GM12874 (cell line): ENCODE measurements at regions not wholly inside any gene's neighbourhood (a gene's known extent, or its start where the extent isn't known, plus 50 kb on each side); places are given as distances from the start of the nearest gene placed in this dataset.

Experiments used
- CTCF ChIP-seq: IDR thresholded peaks from 2 replicates; pipeline ENCODE4 v1.5.1; 2011; ENCODE audit warnings: low read depth, mild to moderate bottlenecking, control low read depth, low read length, moderate library complexity; ENCODE audit not compliant: insufficient read depth

GRCh38 chr19:28137772-28138171, 1075.2 kb downstream of the UQCRFS1 start:
- TF ChIP-seq CTCF = no peak

GRCh38 chr19:28136796-28137195, 1076.2 kb downstream of the UQCRFS1 start:
- TF ChIP-seq CTCF = no peak

GRCh38 chr19:28135825-28136224, 1077.1 kb downstream of the UQCRFS1 start:
- no peak for TF ChIP-seq CTCF

GRCh38 chr19:28134311-28134710, 1078.6 kb downstream of the UQCRFS1 start:
- no peak for TF ChIP-seq CTCF

- no peak for TF ChIP-seq CTCF
Measured at GRCh38 chr19:28130066-28130511, 1082.9 kb downstream of the UQCRFS1 start.

- TF ChIP-seq CTCF = no peak
Measured at GRCh38 chr19:28128341-28128740, 1084.6 kb downstream of the UQCRFS1 start.

GRCh38 chr19:28126135-28126898, 1086.6 kb downstream of the UQCRFS1 start:
- TF ChIP-seq CTCF = no peak
